SK-N-SH treated with all-trans-retinoic acid at 6 μM for 48 hours (cell line): ENCODE measurements at regions not wholly inside any gene's neighbourhood (a gene's known extent, or its start where the extent isn't known, plus 50 kb on each side); places are given as distances from the start of the nearest gene placed in this dataset.

Source experiments
- ATAC-seq: fragments of 200-7000 bp; cut with Tn5 transposase; 3 replicates; pipeline ENCODE4 v1.9.1; 2020; ENCODE audit warnings: mild to moderate bottlenecking, moderate library complexity
- ARNTL ChIP-seq: fragments of 450-650 bp; formaldehyde crosslinking; IDR thresholded peaks from 2 replicates; pipeline ENCODE4 v1.5.0; 2020; ENCODE audit warnings: low read depth, mild to moderate bottlenecking, moderate library complexity, borderline replicate concordance
- BACH2 ChIP-seq: fragments of 250-450 bp; sonication (Bioruptor Pico); IDR thresholded peaks from 2 replicates; pipeline ENCODE4 v1.9.0; 2021; ENCODE audit warnings: mild to moderate bottlenecking, borderline replicate concordance
- CREB5 ChIP-seq: fragments of 250-450 bp; sonication (Bioruptor Pico); IDR thresholded peaks from 2 replicates; pipeline ENCODE4 v1.5.1; 2020; ENCODE audit warnings: low read depth, mild to moderate bottlenecking, moderate library complexity
- CSRNP3 ChIP-seq: fragments of 250-450 bp; sonication (Bioruptor Pico); IDR thresholded peaks from 2 replicates; pipeline ENCODE4 v1.5.1; 2021; ENCODE audit warnings: mild to moderate bottlenecking, moderate library complexity
- GLIS3 ChIP-seq: fragments of 250-450 bp; sonication (Bioruptor Pico); IDR thresholded peaks from 2 replicates; pipeline ENCODE4 v1.5.0; 2020; ENCODE audit warnings: mild to moderate bottlenecking, moderate library complexity
- ISL1 ChIP-seq: fragments of 250-450 bp; sonication (Bioruptor Pico); IDR thresholded peaks from 2 replicates; pipeline ENCODE4 v2.1.2; 2022; ENCODE audit warnings: mild to moderate bottlenecking, moderate library complexity
- OSR1 ChIP-seq: fragments of 250-450 bp; sonication (Bioruptor Pico); IDR thresholded peaks from 2 replicates; pipeline ENCODE4 v1.8.0; 2022; ENCODE audit warnings: moderate library complexity, mild to moderate bottlenecking, inconsistent platforms
- PATZ1 ChIP-seq: fragments of 250-450 bp; sonication (Bioruptor Pico); IDR thresholded peaks from 2 replicates; pipeline ENCODE4 v1.8.0; 2020; ENCODE audit warnings: mild to moderate bottlenecking, moderate library complexity, borderline replicate concordance
- POU6F1 ChIP-seq: fragments of 250-450 bp; sonication (Bioruptor Pico); IDR thresholded peaks from 2 replicates; pipeline ENCODE4 v1.8.0; 2021; ENCODE audit warnings: low read depth, mild to moderate bottlenecking, moderate library complexity, borderline replicate concordance
- PPARA ChIP-seq: fragments of 250-450 bp; sonication (Bioruptor Pico); IDR thresholded peaks from 2 replicates; pipeline ENCODE4 v1.5.0; 2020; ENCODE audit warnings: mild to moderate bottlenecking, borderline replicate concordance
- RARB ChIP-seq: fragments of 250-450 bp; sonication (Bioruptor Pico); IDR thresholded peaks from 2 replicates; pipeline ENCODE4 v1.8.0; 2021; ENCODE audit warnings: mild to moderate bottlenecking, moderate library complexity
- TCF4 ChIP-seq: fragments of 250-450 bp; sonication (Bioruptor Pico); IDR thresholded peaks from 2 replicates; pipeline ENCODE4 v1.8.0; 2021; ENCODE audit warnings: mild to moderate bottlenecking, moderate library complexity, borderline replicate concordance
- TOX ChIP-seq: fragments of 250-450 bp; sonication (Bioruptor Pico); IDR thresholded peaks from 2 replicates; pipeline ENCODE4 v1.8.0; 2021; ENCODE audit warnings: mild to moderate bottlenecking, moderate library complexity, borderline replicate concordance
- TSHZ2 ChIP-seq: fragments of 250-450 bp; sonication (Bioruptor Pico); IDR thresholded peaks from 2 replicates; pipeline ENCODE4 v1.5.0; 2020; ENCODE audit warnings: mild to moderate bottlenecking, moderate library complexity
- ZC3H10 ChIP-seq: fragments of 250-450 bp; sonication (Bioruptor Pico); IDR thresholded peaks from 2 replicates; pipeline ENCODE4 v1.5.1; 2021; ENCODE audit warnings: mild to moderate bottlenecking, moderate library complexity
- ZFP3 ChIP-seq: fragments of 250-450 bp; sonication (Bioruptor Pico); IDR thresholded peaks from 2 replicates; pipeline ENCODE4 v1.5.0; 2020; ENCODE audit warnings: mild to moderate bottlenecking, moderate library complexity
- ZFP30 ChIP-seq: fragments of 450-650 bp; formaldehyde crosslinking; IDR thresholded peaks from 2 replicates; pipeline ENCODE4 v1.5.0; 2022; ENCODE audit warnings: mild to moderate bottlenecking, moderate library complexity
- ZNF565 ChIP-seq: fragments of 450-650 bp; formaldehyde crosslinking; conservative IDR thresholded peaks from 2 replicates; pipeline ENCODE4 v1.5.0; 2020; ENCODE audit warnings: low read depth, mild to moderate bottlenecking, moderate library complexity
- ZNF70 ChIP-seq: fragments of 450-650 bp; formaldehyde crosslinking; IDR thresholded peaks from 2 replicates; pipeline ENCODE4 v1.5.0; 2020; ENCODE audit warnings: mild to moderate bottlenecking, moderate library complexity
- ZNF8 ChIP-seq: fragments of 450-650 bp; formaldehyde crosslinking; IDR thresholded peaks from 2 replicates; pipeline ENCODE4 v1.5.0; 2020; ENCODE audit warnings: mild to moderate bottlenecking, moderate library complexity

- TF ChIP-seq TCF4 (CRISPR knock-in tag), result no peak
- TF ChIP-seq ZNF8 (CRISPR knock-in tag), result no peak
- no peak for TF ChIP-seq RARB
- no peak for TF ChIP-seq ISL1
- no peak for TF ChIP-seq ZNF565
- no peak for TF ChIP-seq GLIS3 (CRISPR knock-in tag)
- no peak for TF ChIP-seq TSHZ2
- TF ChIP-seq ZNF70 (CRISPR knock-in tag), result no peak
- no peak for TF ChIP-seq POU6F1 (CRISPR knock-in tag)
- TF ChIP-seq OSR1 (CRISPR knock-in tag), result no peak
- no peak for TF ChIP-seq ZFP30 (CRISPR knock-in tag)
- ATAC-seq, result no peak
Measured at GRCh38 chr5:4676934-4677333, 463.2 kb upstream of the ADAMTS16 start.

GRCh38 chr5:4684946-4685345 lies 455.2 kb upstream of the ADAMTS16 start:
- ATAC-seq, result no peak
- TF ChIP-seq CSRNP3 (CRISPR knock-in tag) (no peak), TOX (CRISPR knock-in tag) (no peak), PATZ1 (CRISPR knock-in tag) (no peak), CREB5 (CRISPR knock-in tag) (no peak), OSR1 (CRISPR knock-in tag) (no peak), PPARA (CRISPR knock-in tag) (no peak), ARNTL (CRISPR knock-in tag) (no peak)

GRCh38 chr5:4698596-4698995 lies 441.5 kb upstream of the ADAMTS16 start:
- ATAC-seq, result no peak
- TF ChIP-seq PATZ1 (CRISPR knock-in tag) (no peak), RARB (no peak), ZFP30 (CRISPR knock-in tag) (no peak), CREB5 (CRISPR knock-in tag) (no peak), ARNTL (CRISPR knock-in tag) (no peak), ZC3H10 (CRISPR knock-in tag) (no peak), GLIS3 (CRISPR knock-in tag) (no peak), PPARA (CRISPR knock-in tag) (no peak), OSR1 (CRISPR knock-in tag) (no peak), ZNF70 (CRISPR knock-in tag) (no peak), TSHZ2 (no peak), BACH2 (CRISPR knock-in tag) (no peak), ZFP3 (CRISPR knock-in tag) (no peak), ZNF565 (no peak)
